Activated CD8-positive, alpha-beta memory T cell treated with anti-CD3 and anti-CD28 coated beads for 1 hour (primary cell): ENCODE measurements at regions not wholly inside any gene's neighbourhood (a gene's known extent, or its start where the extent isn't known, plus 50 kb on each side); places are given as distances from the start of the nearest gene placed in this dataset.
"Not testable (repeated sequence)": the region's sequence is repeated elsewhere in the genome, so short reads cannot be mapped to it uniquely, and the experiment has no call there.

Source experiments
- DNase-seq, 2 donors: peaks; one replicate each; pipeline ENCODE4 v3.0.0-alpha.2; 2020; ENCODE audit warnings: low read depth in 1 of 2; ENCODE audit errors: extremely low read depth in 1 of 2

- no peak for DNase-seq
These were observed 136.5 kb upstream of the GPR12 start for GRCh38 chr13:26896986-26897668.

GRCh38 chr13:26895808-26896466 lies 135.4 kb upstream of the GPR12 start:
- DNase-seq = no peak

- DNase-seq = no peak
These were observed 134.7 kb upstream of the GPR12 start for GRCh38 chr13:26895081-26895807.

GRCh38 chr13:26888632-26889031 lies 128.0 kb upstream of the GPR12 start:
- no peak for DNase-seq

- DNase-seq = no peak
These were observed 127.0 kb upstream of the GPR12 start for GRCh38 chr13:26887594-26887993.

GRCh38 chr13:26883613-26884257 lies 123.1 kb upstream of the GPR12 start:
- no peak for DNase-seq

GRCh38 chr13:26882731-26883130 lies 122.1 kb upstream of the GPR12 start:
- DNase-seq = no peak

- DNase-seq = no peak
These were observed 120.6 kb upstream of the GPR12 start for GRCh38 chr13:26881154-26881553.

GRCh38 chr13:26880735-26881134 lies 120.1 kb upstream of the GPR12 start:
- no peak for DNase-seq

GRCh38 chr13:26878438-26878837 lies 117.9 kb upstream of the GPR12 start:
- DNase-seq = no peak

- no peak for DNase-seq
These were observed 112.8 kb upstream of the GPR12 start for GRCh38 chr13:26873386-26873698.

GRCh38 chr13:26872525-26873385 lies 112.2 kb upstream of the GPR12 start:
- DNase-seq = peak; percentile 3 to 28

- no peak for DNase-seq
These were observed 107.0 kb upstream of the GPR12 start for GRCh38 chr13:26867451-26868091.

- DNase-seq = no peak
These were observed 104.0 kb upstream of the GPR12 start for GRCh38 chr13:26864576-26864975.

GRCh38 chr13:26861941-26862340 lies 101.4 kb upstream of the GPR12 start:
- no peak for DNase-seq

GRCh38 chr13:26855921-26856320 lies 95.3 kb upstream of the GPR12 start:
- no peak for DNase-seq

GRCh38 chr13:26855071-26855470 lies 94.5 kb upstream of the GPR12 start:
- DNase-seq = no peak

GRCh38 chr13:26853323-26853722 lies 92.7 kb upstream of the GPR12 start:
- no peak for DNase-seq

GRCh38 chr13:26847281-26847680 lies 86.7 kb upstream of the GPR12 start:
- no peak for DNase-seq

- DNase-seq = not testable (repeated sequence)
These were observed 84.5 kb upstream of the GPR12 start for GRCh38 chr13:26845063-26845462.
